ENCODE measurements at regions not wholly inside any gene's neighbourhood (a gene's known extent, or its start where the extent isn't known, plus 50 kb on each side); places are given as distances from the start of the nearest gene placed in this dataset.

DNA sequence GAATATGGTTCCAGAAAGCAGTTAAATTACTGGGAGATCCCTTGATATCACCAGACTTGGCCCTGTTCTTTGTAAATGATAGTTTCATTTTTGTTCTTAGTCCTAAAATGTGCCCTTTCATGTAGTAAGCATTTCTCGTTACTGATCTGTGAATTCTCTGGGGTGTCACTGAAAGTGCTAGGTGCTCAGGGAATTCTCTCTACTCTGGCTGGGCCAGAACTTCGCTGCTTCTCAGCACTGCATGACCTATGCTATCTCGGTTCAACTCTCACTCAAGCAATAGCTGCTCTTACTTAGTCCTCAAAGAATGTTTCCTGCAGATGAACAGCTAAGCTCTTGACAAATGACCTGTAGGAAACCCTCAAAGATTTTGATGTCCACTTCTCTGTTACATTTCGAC is 1144.3 kb downstream of the ADGRL3 start:
- TF ChIP-seq POLR2AphosphoS5 (IDR thresholded peaks at IDR 0.05; ENCODE audit: low read depth) (no peak), ZNF331 (CRISPR knock-in tag; IDR thresholded peaks at IDR 0.05; ENCODE audit: low read depth) (no peak), EZH2 (IDR thresholded peaks at IDR 0.05; ENCODE audit: low read depth, unreplicated experiment) (no peak), JUNB (IDR thresholded peaks at IDR 0.05; ENCODE audit: unreplicated experiment) (no peak), EZH2phosphoT487 (IDR thresholded peaks at IDR 0.05; ENCODE audit: unreplicated experiment) (no peak), CREB1 (CRISPR knock-in tag; IDR thresholded peaks at IDR 0.05; ENCODE audit: low read depth) (no peak), ZNF114 (CRISPR knock-in tag; IDR thresholded peaks at IDR 0.05) (no peak), NANOG (IDR thresholded peaks at IDR 0.05; ENCODE audit: borderline replicate concordance) (no peak)
- TF ChIP-seq, protein P1, sequence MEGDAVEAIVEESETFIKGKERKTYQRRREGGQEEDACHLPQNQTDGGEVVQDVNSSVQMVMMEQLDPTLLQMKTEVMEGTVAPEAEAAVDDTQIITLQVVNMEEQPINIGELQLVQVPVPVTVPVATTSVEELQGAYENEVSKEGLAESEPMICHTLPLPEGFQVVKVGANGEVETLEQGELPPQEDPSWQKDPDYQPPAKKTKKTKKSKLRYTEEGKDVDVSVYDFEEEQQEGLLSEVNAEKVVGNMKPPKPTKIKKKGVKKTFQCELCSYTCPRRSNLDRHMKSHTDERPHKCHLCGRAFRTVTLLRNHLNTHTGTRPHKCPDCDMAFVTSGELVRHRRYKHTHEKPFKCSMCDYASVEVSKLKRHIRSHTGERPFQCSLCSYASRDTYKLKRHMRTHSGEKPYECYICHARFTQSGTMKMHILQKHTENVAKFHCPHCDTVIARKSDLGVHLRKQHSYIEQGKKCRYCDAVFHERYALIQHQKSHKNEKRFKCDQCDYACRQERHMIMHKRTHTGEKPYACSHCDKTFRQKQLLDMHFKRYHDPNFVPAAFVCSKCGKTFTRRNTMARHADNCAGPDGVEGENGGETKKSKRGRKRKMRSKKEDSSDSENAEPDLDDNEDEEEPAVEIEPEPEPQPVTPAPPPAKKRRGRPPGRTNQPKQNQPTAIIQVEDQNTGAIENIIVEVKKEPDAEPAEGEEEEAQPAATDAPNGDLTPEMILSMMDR (conservative IDR thresholded peaks at IDR 0.05; ENCODE audit: low read depth in 2 of 2): no peak
- TF ChIP-seq, protein P2, sequence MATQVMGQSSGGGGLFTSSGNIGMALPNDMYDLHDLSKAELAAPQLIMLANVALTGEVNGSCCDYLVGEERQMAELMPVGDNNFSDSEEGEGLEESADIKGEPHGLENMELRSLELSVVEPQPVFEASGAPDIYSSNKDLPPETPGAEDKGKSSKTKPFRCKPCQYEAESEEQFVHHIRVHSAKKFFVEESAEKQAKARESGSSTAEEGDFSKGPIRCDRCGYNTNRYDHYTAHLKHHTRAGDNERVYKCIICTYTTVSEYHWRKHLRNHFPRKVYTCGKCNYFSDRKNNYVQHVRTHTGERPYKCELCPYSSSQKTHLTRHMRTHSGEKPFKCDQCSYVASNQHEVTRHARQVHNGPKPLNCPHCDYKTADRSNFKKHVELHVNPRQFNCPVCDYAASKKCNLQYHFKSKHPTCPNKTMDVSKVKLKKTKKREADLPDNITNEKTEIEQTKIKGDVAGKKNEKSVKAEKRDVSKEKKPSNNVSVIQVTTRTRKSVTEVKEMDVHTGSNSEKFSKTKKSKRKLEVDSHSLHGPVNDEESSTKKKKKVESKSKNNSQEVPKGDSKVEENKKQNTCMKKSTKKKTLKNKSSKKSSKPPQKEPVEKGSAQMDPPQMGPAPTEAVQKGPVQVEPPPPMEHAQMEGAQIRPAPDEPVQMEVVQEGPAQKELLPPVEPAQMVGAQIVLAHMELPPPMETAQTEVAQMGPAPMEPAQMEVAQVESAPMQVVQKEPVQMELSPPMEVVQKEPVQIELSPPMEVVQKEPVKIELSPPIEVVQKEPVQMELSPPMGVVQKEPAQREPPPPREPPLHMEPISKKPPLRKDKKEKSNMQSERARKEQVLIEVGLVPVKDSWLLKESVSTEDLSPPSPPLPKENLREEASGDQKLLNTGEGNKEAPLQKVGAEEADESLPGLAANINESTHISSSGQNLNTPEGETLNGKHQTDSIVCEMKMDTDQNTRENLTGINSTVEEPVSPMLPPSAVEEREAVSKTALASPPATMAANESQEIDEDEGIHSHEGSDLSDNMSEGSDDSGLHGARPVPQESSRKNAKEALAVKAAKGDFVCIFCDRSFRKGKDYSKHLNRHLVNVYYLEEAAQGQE (IDR thresholded peaks at IDR 0.05; ENCODE audit: unreplicated experiment): no peak
- TF ChIP-seq, protein P3, sequence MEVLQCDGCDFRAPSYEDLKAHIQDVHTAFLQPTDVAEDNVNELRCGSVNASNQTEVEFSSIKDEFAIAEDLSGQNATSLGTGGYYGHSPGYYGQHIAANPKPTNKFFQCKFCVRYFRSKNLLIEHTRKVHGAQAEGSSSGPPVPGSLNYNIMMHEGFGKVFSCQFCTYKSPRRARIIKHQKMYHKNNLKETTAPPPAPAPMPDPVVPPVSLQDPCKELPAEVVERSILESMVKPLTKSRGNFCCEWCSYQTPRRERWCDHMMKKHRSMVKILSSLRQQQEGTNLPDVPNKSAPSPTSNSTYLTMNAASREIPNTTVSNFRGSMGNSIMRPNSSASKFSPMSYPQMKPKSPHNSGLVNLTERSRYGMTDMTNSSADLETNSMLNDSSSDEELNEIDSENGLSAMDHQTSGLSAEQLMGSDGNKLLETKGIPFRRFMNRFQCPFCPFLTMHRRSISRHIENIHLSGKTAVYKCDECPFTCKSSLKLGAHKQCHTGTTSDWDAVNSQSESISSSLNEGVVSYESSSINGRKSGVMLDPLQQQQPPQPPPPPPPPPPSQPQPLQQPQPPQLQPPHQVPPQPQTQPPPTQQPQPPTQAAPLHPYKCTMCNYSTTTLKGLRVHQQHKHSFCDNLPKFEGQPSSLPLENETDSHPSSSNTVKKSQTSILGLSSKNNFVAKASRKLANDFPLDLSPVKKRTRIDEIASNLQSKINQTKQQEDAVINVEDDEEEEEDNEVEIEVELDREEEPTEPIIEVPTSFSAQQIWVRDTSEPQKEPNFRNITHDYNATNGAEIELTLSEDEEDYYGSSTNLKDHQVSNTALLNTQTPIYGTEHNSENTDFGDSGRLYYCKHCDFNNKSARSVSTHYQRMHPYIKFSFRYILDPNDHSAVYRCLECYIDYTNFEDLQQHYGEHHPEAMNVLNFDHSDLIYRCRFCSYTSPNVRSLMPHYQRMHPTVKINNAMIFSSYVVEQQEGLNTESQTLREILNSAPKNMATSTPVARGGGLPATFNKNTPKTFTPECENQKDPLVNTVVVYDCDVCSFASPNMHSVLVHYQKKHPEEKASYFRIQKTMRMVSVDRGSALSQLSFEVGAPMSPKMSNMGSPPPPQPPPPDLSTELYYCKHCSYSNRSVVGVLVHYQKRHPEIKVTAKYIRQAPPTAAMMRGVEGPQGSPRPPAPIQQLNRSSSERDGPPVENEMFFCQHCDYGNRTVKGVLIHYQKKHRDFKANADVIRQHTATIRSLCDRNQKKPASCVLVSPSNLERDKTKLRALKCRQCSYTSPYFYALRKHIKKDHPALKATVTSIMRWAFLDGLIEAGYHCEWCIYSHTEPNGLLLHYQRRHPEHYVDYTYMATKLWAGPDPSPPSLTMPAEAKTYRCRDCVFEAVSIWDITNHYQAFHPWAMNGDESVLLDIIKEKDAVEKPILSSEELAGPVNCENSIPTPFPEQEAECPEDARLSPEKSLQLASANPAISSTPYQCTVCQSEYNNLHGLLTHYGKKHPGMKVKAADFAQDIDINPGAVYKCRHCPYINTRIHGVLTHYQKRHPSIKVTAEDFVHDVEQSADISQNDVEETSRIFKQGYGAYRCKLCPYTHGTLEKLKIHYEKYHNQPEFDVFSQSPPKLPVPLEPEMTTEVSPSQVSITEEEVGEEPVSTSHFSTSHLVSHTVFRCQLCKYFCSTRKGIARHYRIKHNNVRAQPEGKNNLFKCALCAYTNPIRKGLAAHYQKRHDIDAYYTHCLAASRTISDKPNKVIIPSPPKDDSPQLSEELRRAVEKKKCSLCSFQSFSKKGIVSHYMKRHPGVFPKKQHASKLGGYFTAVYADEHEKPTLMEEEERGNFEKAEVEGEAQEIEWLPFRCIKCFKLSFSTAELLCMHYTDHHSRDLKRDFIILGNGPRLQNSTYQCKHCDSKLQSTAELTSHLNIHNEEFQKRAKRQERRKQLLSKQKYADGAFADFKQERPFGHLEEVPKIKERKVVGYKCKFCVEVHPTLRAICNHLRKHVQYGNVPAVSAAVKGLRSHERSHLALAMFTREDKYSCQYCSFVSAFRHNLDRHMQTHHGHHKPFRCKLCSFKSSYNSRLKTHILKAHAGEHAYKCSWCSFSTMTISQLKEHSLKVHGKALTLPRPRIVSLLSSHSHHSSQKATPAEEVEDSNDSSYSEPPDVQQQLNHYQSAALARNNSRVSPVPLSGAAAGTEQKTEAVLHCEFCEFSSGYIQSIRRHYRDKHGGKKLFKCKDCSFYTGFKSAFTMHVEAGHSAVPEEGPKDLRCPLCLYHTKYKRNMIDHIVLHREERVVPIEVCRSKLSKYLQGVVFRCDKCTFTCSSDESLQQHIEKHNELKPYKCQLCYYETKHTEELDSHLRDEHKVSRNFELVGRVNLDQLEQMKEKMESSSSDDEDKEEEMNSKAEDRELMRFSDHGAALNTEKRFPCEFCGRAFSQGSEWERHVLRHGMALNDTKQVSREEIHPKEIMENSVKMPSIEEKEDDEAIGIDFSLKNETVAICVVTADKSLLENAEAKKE (CRISPR knock-in tag; IDR thresholded peaks at IDR 0.05): no peak
- TF ChIP-seq, protein P4, sequence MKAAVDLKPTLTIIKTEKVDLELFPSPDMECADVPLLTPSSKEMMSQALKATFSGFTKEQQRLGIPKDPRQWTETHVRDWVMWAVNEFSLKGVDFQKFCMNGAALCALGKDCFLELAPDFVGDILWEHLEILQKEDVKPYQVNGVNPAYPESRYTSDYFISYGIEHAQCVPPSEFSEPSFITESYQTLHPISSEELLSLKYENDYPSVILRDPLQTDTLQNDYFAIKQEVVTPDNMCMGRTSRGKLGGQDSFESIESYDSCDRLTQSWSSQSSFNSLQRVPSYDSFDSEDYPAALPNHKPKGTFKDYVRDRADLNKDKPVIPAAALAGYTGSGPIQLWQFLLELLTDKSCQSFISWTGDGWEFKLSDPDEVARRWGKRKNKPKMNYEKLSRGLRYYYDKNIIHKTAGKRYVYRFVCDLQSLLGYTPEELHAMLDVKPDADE (IDR thresholded peaks at IDR 0.05): no peak
